GM19238 (cell line): ENCODE measurements at regions not wholly inside any gene's neighbourhood (a gene's known extent, or its start where the extent isn't known, plus 50 kb on each side); places are given as distances from the start of the nearest gene placed in this dataset.
"Not testable (repeated sequence)": the region's sequence is repeated elsewhere in the genome, so short reads cannot be mapped to it uniquely, and the experiment has no call there.

ENCODE experiments used
- DNase-seq: peaks from one replicate; pipeline ENCODE4 v3.0.0; 2011; ENCODE audit warnings: low spot score; ENCODE audit not compliant: insufficient read length

- no peak for DNase-seq
Measured at GRCh38 chr16:59044616-59045015, 310.5 kb upstream of the GOT2 start.

DNA sequence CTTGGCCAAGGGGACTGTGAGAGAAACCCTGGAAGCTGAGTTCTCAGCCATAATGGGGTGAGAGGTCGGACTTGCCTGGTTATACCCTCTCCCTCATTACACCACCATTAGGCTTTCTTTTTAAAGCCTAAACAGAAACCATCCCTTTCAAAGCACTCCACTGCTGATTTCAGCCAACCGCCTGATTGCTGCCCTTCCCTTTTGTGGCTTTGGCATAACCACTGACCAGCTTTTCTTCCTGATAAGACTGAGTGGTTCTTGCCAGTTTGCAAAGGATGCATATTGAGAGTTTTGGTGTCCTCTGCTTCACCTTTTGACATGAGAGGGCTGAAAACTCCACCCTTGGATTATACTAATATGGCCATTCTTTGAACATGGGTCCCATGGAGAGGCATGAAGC, 308.2 kb upstream of the GOT2 start:
- no peak for DNase-seq

GRCh38 chr16:59039066-59039720, 305.1 kb upstream of the GOT2 start:
- DNase-seq, result no peak

DNA sequence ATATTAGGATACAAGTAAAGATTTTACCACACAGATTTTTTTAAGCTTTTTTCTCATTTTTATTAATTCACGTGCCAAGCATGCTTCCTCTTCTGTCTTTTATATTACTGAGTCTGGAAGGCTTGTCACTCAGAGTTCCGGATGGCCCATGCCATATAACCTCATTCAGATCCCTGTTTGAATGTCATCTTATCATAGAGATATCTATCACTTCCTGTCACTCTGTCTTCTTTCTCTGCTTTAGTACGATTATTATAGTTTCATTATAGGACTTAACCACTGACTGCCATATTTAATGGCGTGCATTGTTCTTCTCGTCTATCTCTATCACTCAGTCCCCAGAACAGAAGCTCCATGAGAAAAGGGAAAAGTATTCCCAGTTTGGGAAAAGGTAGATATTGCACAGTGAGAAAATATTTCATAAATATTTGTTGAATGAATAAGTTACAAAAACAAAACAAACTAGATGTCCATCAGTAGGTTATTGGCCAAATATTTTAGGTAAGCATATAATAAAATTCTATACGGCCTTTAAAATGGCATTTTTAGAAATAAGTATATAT, 296.9 kb upstream of the GOT2 start:
- DNase-seq, result no peak

GRCh38 chr16:59021751-59022150, 287.6 kb upstream of the GOT2 start:
- no peak for DNase-seq

GRCh38 chr16:59013930-59014329, 279.8 kb upstream of the GOT2 start:
- no peak for DNase-seq

DNA sequence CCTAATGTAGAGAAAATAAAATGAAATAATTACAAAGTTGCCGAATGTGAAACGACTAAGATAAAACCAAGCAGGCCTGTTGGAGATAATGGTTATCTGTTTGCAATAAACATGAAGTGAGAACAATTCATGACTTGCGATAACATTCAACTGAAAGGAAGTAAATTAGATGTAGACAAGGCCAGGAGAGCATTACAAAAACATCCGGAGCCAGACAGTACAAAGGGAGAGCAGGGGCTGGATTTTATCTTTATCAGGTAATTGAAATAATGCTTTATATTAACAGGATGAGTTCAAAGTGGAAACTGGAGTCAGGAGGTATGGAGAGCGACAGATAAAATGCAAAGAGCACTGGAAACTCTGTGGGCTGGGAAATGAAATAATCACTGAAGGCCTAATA, 265.6 kb upstream of the GOT2 start:
- no peak for DNase-seq

- not testable (repeated sequence) for DNase-seq
Measured at GRCh38 chr16:58992755-58993154, 258.6 kb upstream of the GOT2 start.

- not testable (repeated sequence) for DNase-seq
Measured at GRCh38 chr16:58983181-58983965, 249.3 kb upstream of the GOT2 start.

DNA sequence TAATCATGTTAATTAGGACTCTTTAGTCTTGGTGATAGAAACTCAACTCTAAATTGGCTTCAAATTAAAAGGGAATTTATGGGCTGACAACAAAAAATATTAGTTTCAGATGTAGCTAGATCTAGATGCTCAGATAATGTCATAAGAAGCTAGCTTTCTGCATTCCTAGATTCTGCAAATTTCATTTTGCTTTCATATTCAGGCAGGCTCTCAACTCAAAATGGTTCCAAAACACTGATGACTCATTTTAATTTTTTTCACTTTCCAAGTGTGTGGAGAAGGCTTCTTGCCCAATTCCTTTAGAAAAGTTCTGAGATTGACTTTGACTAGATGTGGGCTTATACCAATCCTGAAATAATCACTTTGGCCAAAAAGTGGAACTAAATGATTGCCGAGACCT, 236.7 kb upstream of the GOT2 start:
- no peak for DNase-seq

DNA sequence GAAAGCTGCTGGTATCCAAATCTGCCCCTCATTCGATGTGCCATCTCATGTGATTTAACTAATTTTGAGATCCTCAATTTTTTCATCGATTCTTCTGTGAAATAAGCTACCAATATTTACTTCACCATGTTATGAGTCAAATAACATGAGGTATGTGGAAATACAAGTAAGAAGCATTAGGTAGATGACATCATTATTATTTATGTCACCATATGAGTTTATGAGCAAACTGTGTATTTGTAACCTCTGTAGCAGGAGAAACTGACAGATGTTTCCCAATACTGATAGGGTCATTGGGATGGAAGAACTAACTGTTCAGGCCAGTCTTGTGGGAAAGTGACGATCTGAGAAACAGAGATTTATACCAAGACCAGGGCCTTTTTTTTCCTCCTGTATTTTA, 229.4 kb upstream of the GOT2 start:
- DNase-seq, result no peak

DNA sequence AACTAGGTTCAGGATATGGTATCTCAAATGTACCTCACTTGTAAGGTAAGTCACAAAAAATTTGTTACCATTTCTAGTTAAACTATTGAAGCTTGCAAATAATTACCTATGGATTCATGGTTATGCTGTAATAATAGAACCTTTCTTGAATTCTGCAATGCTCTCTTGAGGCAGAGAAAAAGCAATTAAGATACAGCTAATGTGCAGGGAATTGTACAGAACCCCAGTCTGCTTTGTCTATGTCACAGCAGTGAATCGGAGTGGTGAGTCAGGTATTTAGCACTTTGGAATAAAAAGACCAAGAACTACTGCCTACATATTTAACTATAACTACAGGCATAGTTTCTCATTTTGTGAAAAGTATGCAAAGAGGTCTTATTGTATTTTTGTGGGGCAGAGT, 228.7 kb upstream of the GOT2 start:
- DNase-seq, result no peak

DNA sequence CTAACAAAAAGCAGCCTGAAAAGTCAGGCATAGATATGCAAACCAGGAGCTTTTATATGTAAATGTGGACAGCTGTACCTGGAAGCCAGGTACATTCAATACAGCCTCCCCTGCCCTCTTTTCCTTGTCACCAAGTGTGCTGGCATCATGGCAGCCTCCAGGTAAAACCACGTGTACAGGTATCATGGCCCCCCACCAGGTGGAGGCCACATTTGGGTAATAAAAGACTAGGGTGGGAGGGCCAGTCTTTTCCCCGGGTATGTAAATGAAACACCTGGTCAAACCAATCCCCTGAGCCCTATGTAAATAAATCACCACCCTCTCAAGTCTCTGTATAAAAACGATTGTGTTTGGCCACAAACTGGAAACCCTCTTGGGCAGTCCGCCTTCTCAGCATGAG, 226.4 kb upstream of the GOT2 start:
- no peak for DNase-seq

GRCh38 chr16:58960034-58960433, 225.9 kb upstream of the GOT2 start:
- DNase-seq, result no peak

DNA sequence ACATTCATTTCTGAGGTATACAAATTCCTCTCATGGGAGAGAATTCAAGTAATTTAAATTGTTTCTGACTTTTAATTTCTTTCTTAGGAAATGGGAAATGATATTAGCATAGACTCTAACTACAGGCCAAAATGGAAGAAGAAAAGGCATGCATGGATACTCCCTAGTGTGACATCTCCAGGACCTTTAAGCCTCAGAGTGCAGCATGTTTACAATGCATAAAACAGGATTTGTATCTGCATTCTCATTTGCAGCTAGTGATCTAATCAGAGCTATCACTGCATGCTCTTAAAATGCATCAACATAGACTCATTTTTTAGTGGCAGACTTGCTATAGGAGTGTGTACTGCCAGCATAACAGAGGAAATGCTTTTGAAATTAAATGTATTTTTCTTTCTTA, 224.6 kb upstream of the GOT2 start:
- DNase-seq, result no peak

DNA sequence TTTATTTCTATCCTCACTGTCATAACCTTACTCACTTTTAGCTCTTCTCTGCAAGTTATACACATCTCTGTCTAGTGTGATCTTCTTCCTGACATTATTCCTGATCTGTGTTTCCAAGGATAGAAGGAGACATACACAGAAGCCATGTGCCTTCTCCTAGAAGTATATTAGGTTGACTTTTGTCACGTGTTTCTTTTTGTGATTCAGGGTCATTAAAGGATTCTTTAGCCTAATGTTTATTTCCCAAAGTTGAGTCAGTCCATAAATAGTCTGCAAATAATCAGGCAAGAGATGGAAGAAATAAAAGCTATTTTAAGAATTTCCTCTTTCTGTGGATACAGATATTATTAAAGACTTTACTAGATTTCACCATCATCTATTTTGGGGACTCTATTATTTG, 214.1 kb upstream of the GOT2 start:
- no peak for DNase-seq

GRCh38 chr16:58940609-58941008, 206.5 kb upstream of the GOT2 start:
- no peak for DNase-seq

DNA sequence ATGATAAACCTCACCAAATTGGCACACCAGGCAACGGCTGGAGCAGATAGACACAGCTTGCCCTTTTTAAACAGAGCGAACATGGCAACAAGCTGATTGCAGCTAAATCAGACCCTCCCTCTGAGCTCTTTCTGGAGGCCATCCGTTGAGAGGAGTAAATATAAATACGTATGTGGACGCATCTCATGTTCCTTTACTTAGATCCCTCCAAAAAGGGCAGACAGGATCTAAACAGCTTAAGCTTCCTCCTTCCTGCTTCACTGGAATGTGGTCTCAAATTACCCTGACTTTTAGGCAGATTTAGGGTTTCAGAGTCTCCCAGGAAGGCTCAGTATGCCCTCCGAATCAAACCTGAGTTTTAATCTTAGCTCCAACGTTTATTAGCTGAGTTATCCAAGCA, 204.7 kb upstream of the GOT2 start:
- no peak for DNase-seq

DNA sequence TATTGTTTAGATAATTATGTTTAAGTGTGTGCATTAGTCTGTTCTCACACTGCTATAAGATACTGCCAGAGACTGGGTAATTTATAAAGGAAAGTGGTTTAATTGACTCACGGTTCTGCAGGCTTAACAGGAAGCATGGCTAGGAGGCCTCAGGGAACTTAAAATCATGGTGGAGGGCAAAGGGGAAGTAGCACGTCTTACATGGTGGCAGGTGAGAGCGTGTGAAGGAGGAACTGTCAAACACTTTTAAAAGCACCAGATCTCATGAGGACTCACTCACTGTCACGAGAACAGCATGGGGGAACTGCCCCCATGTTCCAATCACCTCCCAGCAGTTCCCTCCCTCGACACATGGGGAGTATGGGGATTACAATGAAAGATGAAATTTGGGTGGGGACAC, 203.5 kb upstream of the GOT2 start:
- no peak for DNase-seq

DNA sequence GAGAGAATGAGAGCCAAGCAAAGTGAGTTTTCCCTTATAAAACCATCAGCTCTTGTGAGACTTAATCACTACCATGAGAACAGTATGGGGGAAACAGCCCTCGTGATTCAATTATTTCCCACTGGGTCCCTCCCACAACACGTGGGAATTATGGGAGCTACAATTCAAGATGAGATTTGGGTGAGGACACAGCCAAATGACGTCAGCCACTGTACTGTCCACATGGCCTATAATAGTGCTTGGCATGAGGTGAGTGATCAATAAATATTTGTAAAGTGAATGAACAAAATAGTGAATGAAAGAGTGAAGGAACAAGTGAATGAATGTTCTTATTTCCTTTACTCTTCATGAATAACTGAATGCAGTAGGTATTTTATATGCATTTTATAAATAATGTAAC, 199.1 kb upstream of the GOT2 start:
- no peak for DNase-seq

- no peak for DNase-seq
Measured at GRCh38 chr16:58931436-58931835, 197.3 kb upstream of the GOT2 start.

DNA sequence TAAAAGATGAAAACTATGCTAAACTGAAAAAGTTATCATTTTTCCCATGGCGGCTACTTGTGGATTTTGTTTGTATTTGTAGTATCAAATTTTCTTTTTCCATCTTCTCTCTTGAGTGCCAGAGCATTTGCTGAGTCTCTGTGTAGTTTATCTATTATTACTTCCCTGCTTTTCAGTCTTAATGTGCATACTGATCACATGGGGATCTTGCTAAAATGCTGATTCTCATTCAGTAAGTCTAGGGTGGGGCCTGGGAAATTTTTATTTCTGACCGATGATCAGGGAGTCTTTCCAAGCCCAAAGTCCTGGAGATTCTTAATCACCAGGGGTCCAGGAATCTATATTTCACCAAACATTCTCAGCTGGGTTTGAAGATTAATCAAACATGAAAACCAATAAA, 189.0 kb upstream of the GOT2 start:
- no peak for DNase-seq

- DNase-seq, result no peak
Measured at GRCh38 chr16:58913456-58913855, 179.3 kb upstream of the GOT2 start.
